DMS153 (cell line): ENCODE measurements at regions not wholly inside any gene's neighbourhood (a gene's known extent, or its start where the extent isn't known, plus 50 kb on each side); places are given as distances from the start of the nearest gene placed in this dataset.
A peak's percentile ranks its signal among the peaks of the same experiment; 100 is the strongest.
"Not testable (repeated sequence)": the region's sequence is repeated elsewhere in the genome, so short reads cannot be mapped to it uniquely, and the experiment has no call there.

Experiments used
- DNase-seq: peaks from one replicate; lab custom pipeline; 2025; lab: John Stamatoyannopoulos, UW

GRCh38 chr16:54727696-54728095, 203.0 kb upstream of the IRX5 start:
- not testable (repeated sequence) for DNase-seq

GRCh38 chr16:54724346-54724925, 206.2 kb upstream of the IRX5 start:
- DNase-seq = no peak

- no peak for DNase-seq
These were observed 208.4 kb upstream of the IRX5 start for GRCh38 chr16:54722210-54722676.

- no peak for DNase-seq
These were observed 210.4 kb upstream of the IRX5 start for GRCh38 chr16:54720259-54720658.

GRCh38 chr16:54719624-54720023, 211.0 kb upstream of the IRX5 start:
- DNase-seq = no peak

GRCh38 chr16:54718376-54718775, 212.3 kb upstream of the IRX5 start:
- DNase-seq = no peak

- no peak for DNase-seq
These were observed 215.7 kb upstream of the IRX5 start for GRCh38 chr16:54715011-54715410.

GRCh38 chr16:54712866-54713265, 217.8 kb upstream of the IRX5 start:
- no peak for DNase-seq

- DNase-seq = no peak
These were observed 222.9 kb upstream of the IRX5 start for GRCh38 chr16:54707813-54708212.

GRCh38 chr16:54706406-54706805, 224.3 kb upstream of the IRX5 start:
- DNase-seq = no peak

- DNase-seq = no peak
These were observed 227.3 kb upstream of the IRX5 start for GRCh38 chr16:54703339-54703738.

- no peak for DNase-seq
These were observed 231.0 kb upstream of the IRX5 start for GRCh38 chr16:54699656-54700055.

- DNase-seq = no peak
These were observed 233.0 kb upstream of the IRX5 start for GRCh38 chr16:54697677-54698076.

- no peak for DNase-seq
These were observed 233.7 kb upstream of the IRX5 start for GRCh38 chr16:54696970-54697369.

GRCh38 chr16:54696522-54696921, 234.1 kb upstream of the IRX5 start:
- DNase-seq = no peak

- DNase-seq = no peak
These were observed 236.0 kb upstream of the IRX5 start for GRCh38 chr16:54694651-54695050.

GRCh38 chr16:54693864-54694263, 236.8 kb upstream of the IRX5 start:
- DNase-seq = no peak

GRCh38 chr16:54690710-54691109, 240.0 kb upstream of the IRX5 start:
- DNase-seq = no peak

- DNase-seq = no peak
These were observed 240.4 kb upstream of the IRX5 start for GRCh38 chr16:54690306-54690705.

GRCh38 chr16:54689072-54689865, 241.4 kb upstream of the IRX5 start:
- DNase-seq = no peak

- DNase-seq = no peak
These were observed 242.3 kb upstream of the IRX5 start for GRCh38 chr16:54688339-54688738.

- peak; percentile 16 for DNase-seq
These were observed 243.4 kb upstream of the IRX5 start for GRCh38 chr16:54687043-54687899.

- no peak for DNase-seq
These were observed 245.0 kb upstream of the IRX5 start for GRCh38 chr16:54685682-54686081.
